HG02642 (cell line): ENCODE measurements at regions not wholly inside any gene's neighbourhood (a gene's known extent, or its start where the extent isn't known, plus 50 kb on each side); places are given as distances from the start of the nearest gene placed in this dataset.

Experiments
- ATAC-seq: cut with Tn5 transposase; IDR thresholded peaks from one replicate; pipeline ENCODE4 v1.9.1; 2021; ENCODE audit warnings: mild to moderate bottlenecking; ENCODE audit not compliant: unreplicated experiment, poor library complexity

GRCh38 chr4:4776335-4776734 lies 83.1 kb upstream of the MSX1 start:
- no peak for ATAC-seq

- no peak for ATAC-seq
These were observed 83.9 kb upstream of the MSX1 start for GRCh38 chr4:4775493-4776004.

DNA sequence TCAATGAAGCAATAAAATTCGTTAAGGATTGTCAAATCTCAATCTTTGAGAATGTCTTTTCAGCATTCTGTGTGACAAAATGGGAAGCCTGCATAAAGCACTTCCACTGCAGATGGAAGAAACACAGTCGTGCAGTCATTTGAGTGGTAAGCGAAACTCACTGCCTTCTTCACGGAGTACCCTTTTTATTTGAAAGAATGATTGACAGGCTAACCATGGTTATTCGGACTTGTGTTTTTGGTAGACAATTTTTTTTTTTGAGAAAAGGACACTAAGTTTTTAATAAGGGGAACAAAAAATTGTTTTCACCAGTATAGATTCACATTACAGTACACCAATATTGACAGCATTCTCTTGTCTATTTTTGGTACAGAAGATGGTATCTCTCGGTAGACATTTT lies 86.9 kb upstream of the MSX1 start:
- no peak for ATAC-seq

DNA sequence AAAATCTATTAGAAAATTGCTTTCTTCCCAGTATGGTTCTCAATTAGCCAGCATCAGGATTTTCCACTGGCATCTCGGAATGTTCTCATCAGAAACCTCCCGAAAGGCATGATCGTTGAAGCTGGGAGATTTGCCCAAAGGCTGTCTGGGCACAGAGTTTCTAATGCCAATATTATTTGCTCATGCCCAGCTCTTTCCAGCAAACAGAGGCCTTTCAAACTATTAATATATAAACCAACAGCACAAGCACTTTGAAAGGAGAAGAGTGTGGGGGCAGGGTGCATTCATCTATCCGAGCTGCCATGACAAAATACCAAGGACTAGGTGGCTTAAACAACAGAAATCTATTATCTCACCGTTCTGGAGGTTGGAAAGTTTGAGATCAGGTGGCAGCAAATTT lies 88.3 kb upstream of the MSX1 start:
- no peak for ATAC-seq

- ATAC-seq = no peak
These were observed 88.9 kb upstream of the MSX1 start for GRCh38 chr4:4770610-4771009.

GRCh38 chr4:4766564-4766963 lies 92.9 kb upstream of the MSX1 start:
- ATAC-seq = no peak

GRCh38 chr4:4765811-4766210 lies 93.7 kb upstream of the MSX1 start:
- ATAC-seq = no peak

- no peak for ATAC-seq
These were observed 94.9 kb upstream of the MSX1 start for GRCh38 chr4:4764558-4764905.

DNA sequence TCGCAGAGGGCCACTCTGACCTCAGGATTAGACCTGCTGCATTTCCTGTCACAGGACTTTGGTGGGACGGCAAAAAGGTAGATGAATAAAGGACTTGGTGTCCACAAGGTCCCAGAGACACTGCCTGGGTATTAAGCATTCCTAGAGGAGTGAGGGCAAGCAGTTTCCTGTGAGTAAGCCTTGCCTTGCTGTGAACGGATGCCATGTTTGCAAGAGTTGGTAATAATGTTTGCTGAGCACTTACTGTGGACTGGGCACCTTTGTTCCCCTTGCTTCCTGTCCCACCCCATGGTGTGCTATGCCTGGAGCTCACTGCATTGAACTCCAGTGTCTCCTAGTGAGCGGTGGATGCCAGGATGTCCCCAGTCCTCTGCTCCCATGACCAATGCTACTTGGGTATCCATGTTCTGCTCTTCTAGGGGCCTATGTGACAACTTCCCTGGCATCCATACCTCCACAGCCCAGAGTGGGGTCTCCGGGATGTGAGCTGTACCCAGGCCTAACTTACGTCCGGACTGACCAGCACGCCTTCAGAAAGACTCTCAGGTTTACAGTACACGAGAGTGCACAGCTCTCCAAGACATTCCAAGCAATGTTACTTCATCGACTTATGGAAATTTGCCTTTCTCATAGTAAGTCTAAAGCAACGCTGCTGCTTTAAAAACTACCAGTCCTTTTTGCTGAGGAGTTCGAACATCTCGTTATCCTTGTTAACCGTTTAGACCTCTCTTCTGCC lies 95.5 kb upstream of the MSX1 start:
- ATAC-seq = no peak

GRCh38 chr4:4762909-4763821 lies 96.3 kb upstream of the MSX1 start:
- ATAC-seq = peak; percentile 90

DNA sequence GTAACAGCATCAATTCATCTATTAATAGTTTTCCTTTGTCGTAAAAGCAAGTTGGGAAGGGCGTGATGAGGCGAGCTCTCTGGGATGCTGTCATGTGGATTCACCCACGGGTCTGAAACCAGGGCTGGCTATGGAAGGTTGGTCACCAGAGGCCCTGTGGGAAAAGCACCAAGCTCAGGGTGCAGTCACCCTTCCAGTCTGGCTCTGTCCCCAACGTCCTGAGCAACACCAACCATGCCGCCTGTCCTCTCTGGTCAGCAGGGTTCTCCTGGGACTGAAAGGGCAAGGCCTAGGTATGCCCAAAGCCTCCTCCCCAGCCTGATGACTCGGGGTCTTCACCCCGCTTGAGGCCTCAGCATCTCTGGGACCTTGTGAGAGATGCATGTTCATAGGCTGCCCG lies 97.2 kb upstream of the MSX1 start:
- no peak for ATAC-seq

DNA sequence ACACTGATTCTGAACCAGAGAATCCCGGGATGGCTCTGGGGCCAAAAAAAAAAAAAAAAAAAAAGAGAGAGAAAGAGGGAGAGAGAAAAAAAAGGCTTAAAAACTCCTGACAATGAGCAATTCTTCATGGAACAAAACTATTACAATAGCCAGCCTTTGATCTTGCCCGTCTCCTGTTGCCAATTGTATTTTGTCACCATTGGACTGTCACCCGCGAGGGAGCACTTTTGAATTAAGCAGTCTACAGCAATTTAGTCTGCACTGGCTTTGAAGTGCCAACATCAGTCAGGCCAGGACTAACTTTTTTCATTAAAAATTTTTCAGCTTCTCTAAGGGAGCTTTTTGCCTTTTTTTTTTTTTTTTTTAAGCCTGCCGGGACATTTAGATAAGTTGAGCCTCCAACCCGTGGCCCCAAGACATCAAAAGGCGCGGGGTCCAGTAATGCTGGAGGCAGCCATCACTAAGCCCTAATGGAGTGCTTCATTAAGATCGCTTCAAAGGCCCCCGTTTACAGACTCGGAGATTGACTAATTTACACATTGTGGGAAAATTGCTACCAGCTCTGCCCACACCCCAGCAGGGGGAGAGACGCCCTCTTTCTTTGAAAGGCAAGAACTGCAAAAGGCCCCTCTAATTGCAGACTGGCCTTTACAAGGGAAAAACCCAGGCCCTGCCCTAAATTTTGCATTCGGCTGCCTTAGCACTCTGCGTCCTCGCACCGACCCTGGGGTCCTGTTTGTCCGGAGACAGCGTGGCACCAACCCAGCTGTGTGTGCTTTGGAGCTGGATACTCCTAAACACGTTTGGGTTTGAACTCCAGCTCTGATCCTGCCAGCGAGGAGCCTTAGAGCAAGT lies 98.1 kb upstream of the MSX1 start:
- no peak for ATAC-seq

GRCh38 chr4:4759883-4760282 lies 99.6 kb upstream of the MSX1 start:
- ATAC-seq = no peak

- ATAC-seq = no peak
These were observed 100.2 kb upstream of the MSX1 start for GRCh38 chr4:4759232-4759631.

GRCh38 chr4:4758681-4759080 lies 100.8 kb upstream of the MSX1 start:
- ATAC-seq = no peak

DNA sequence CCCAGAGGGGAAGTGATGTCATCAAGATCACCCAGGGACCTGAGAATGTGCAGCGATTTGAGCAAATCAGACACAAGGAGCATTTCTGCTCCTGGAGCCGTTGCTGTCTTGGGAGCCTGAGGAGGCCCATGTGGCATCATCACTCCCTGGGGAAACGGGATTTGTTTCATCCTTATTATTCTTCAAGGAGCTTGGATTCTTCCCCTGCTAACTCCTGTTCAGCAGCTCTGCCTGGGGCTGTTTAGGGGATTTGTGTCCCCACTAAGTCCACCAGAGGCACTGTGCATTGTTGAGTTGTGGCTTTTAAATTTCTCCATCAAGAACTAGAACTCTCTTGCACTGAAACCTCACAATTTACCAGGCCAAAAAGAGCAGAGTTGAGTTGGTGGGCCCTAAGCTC lies 104.2 kb upstream of the MSX1 start:
- ATAC-seq = no peak

GRCh38 chr4:4754641-4755040 lies 104.8 kb upstream of the MSX1 start:
- no peak for ATAC-seq

DNA sequence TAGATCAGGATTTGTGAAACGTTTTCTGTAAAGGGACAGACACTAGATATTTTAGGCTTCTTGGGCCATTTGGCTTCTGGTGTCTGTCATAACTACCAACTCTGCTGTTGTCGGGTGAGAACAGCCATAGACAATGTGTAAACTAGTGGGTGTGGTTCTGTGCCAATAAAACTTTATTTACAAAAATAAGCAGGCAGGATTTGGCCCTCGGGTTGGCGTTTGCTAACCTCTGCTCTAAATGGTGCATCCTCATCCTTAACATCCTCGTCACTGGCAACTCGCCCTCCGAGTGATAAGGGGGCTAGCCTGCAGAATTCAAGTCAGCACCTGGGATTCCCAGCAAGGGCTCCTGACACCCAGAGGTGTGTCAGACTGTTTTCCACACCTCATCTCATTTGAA lies 105.8 kb upstream of the MSX1 start:
- ATAC-seq = no peak

DNA sequence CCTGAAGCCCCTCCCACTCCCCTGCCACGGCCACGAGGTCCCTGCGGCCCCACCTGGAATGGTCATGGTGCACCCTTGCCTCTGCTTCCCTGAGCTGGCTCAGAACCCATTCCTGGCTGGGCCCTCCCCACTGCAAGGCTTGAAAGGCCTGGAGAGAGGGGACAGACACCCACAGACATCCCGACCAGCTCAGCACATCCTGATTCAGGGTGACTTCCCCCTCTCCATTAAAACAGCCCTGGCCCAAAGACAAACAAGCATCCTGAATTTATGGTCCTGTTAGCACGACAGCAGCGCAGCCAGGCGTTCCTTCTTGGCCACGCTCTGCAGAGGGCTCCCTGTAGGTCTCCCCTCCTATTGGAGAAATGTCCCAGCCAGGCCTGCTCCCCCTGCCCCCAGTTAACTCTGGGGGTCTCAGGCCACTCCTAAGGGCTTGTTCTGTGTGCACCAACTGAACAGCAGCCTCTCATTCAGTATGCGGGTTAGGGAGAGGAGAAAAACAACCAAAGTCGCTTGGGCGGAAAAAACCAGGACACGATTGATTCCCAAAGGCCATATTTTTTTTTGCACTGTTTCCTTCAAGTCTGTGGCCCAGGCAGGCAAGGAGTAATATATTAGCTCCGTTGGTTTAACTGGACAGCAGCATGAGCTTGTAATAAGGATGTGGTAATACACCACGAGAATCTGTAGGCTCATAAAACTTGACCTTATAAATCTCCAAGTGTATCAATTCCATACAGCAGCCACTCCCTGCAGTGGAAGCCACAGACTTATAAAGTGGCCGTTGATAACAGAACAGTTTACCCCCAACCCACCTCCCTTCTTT lies 106.7 kb upstream of the MSX1 start:
- no peak for ATAC-seq

DNA sequence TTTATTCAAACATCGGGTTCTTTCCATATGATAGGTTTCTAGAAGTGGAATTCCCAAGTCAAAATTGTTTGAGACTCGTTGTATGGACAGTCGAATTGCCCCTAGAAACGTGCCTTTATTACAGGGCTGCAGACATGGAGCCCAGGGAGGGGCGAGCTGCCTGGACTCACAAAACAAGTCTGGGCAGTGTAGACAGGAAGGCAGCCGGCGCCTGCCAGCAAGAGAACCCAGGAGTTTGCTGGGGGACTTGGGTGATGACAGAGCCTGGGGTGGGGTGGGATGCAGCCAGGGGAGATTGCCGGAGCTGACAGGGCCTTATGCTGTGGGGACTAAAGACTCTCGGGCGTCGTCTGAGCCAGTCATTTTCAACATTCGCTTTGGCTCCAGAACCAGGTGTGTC lies 107.4 kb upstream of the MSX1 start:
- ATAC-seq = no peak
